ENCODE measurements at regions not wholly inside any gene's neighbourhood (a gene's known extent, or its start where the extent isn't known, plus 50 kb on each side); places are given as distances from the start of the nearest gene placed in this dataset.

DNA sequence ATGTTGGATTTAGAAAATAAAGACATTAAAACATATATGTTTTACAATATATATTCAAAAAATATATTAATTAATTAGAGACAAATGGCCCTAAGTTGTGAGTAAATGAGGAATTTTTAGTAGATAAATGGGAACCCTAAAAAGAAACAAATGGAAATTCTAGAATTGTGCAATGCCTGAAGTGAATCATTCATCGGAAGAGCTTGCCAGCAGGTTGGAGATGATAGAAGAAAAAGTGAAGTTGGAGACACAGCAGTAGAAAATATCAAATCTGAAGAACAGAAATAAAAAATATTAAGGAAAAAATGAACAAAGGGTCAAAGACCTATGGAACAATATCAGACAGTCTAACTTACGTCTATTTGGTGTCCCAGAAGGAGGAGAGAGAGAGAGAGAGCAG, 109.4 kb upstream of the NEDD9 start:
- ChIA-PET POLR2A (no interaction called here), CTCF (interaction anchor here (0.8 to 1.3 kb wide), 3 partner anchors 10 to 107 kb away, joined by 3 to 7 read pairs (median 4); no protein-coding TSS in a partner anchor)
- no peak for DNase-seq (ENCODE audit: extremely low spot score)
- no peak for TF ChIP-seq CTCF (IDR thresholded peaks at IDR 0.05; ENCODE audit: control extremely low read depth, extremely low read depth, low read depth, missing control alignments)

DNA sequence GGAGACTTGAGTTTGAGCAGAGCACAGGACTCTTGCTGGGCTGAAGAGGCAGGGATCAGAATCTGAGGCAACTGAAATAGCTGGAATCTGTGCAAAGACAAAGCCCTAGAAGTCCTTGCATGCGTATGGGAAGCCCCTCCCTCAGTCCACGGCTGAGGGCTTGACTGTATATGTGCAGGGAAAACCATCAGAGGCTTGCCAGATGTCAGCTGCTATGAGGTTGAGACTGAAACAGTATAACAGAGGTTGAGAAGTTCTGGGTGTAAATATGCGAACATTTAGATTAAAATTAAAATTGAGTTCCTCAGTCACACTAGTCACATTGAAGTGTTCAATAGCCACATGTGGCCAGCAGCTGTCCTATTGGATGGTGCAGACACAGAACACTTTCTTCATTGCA, 108.8 kb upstream of the NEDD9 start:
- no peak for DNase-seq (ENCODE audit: extremely low spot score)
- ChIA-PET CTCF (interaction anchor here (0.7 to 1.3 kb wide), 5 partner anchors 9 to 155 kb away, joined by 3 to 7 read pairs (median 3); no protein-coding TSS in a partner anchor), POLR2A (no interaction called here)
- TF ChIP-seq CTCF (IDR thresholded peaks at IDR 0.05; ENCODE audit: control extremely low read depth, extremely low read depth, low read depth, missing control alignments): no peak

DNA sequence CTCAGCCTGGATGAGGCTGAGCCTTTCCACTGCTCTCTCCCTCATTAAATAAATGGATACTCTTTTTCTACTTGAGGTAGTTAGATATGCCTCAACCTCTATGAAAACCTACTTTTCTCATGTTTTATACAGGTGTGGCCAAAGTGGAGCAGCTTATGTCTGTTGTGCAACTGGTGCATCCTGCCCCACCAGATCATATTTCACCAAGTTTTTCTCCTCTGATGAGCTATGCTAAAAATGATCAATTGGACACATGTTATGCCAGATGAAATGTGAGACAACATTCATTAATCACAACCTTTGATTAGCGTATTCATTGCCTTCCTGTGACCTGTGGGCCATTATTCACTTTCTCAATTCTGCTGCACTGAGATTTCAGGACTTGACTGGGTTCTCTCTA, 106.9 kb upstream of the NEDD9 start:
- POLR2A ChIA-PET: no interaction called here
- CTCF ChIA-PET: interaction anchor here (1.1 to 3.1 kb wide), 3 partner anchors 10 to 157 kb away, joined by 3 to 9 read pairs (median 5); no protein-coding TSS in a partner anchor
- no peak for TF ChIP-seq CTCF (IDR thresholded peaks at IDR 0.05; ENCODE audit: control extremely low read depth, extremely low read depth, low read depth, missing control alignments)
- no peak for DNase-seq (ENCODE audit: extremely low spot score)

DNA sequence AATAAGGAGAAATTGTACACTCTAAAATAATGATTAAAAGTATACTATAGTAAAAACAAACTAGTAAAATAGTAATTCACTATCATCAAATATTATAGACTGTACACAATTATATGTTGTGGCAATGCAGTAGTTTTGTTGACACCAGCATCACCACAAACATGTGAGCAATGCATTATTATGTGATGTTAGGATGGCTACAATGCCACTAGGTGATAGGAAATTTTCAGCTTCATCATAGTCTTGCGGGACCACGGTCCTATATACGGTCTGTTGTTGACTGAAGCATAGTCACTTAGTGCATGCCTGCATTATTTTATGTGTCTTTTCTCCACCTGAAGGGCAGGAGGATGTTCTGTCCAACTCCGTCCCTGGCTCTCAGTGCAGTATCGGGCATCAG, 104.8 kb upstream of the NEDD9 start:
- ChIA-PET CTCF (interaction anchor here (1.3 to 3.1 kb wide), 4 partner anchors 8 to 158 kb away, joined by 3 to 9 read pairs (median 3); no protein-coding TSS in a partner anchor), POLR2A (no interaction called here)
- no peak for DNase-seq (ENCODE audit: extremely low spot score)
- no peak for TF ChIP-seq CTCF (IDR thresholded peaks at IDR 0.05; ENCODE audit: control extremely low read depth, extremely low read depth, low read depth, missing control alignments)

DNA sequence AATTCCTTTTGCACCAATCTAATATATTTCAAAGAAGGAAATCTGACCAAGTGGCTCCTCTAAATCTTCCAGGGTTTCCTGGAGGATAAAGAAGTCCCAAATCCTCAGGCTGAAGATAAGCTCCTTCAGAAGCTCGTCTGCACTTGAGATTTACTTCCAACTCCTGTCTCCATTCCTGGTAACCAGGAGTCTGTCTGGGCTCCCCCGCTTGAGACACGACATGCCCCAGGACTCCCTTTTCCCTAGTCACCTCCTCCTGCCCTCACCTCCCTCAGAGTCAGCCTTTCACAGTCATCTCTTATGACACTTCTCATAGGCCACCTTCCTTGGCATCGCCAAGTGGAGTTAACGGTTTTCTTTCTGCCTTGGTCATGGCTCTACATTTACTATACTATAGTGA, 103.4 kb upstream of the NEDD9 start:
- POLR2A ChIA-PET: no interaction called here
- TF ChIP-seq CTCF (IDR thresholded peaks at IDR 0.05; ENCODE audit: control extremely low read depth, extremely low read depth, low read depth, missing control alignments): no peak
- DNase-seq (ENCODE audit: extremely low spot score): no peak
- CTCF ChIA-PET: interaction anchor here (1.0 to 1.4 kb wide), 2 partner anchors 12 to 160 kb away, joined by 3 read pairs; no protein-coding TSS in a partner anchor

- no peak for TF ChIP-seq CTCF (IDR thresholded peaks at IDR 0.05; ENCODE audit: control extremely low read depth, extremely low read depth, low read depth, missing control alignments)
- ChIA-PET POLR2A (no interaction called here), CTCF (interaction anchor here (0.7 to 3.5 kb wide), 8 partner anchors 9 to 160 kb away, joined by 3 to 14 read pairs (median 4); no protein-coding TSS in a partner anchor)
- no peak for DNase-seq (ENCODE audit: extremely low spot score)
These were observed 100.8 kb upstream of the NEDD9 start for GRCh38 chr6:11333132-11333849.

All from GM10248 (cell line).